Suprapubic skin (tissue), 4 donors: ENCODE measurements at regions not wholly inside any gene's neighbourhood (a gene's known extent, or its start where the extent isn't known, plus 50 kb on each side); places are given as distances from the start of the nearest gene placed in this dataset.
"Not testable (repeated sequence)": the region's sequence is repeated elsewhere in the genome, so short reads cannot be mapped to it uniquely, and the experiment has no call there.

ENCODE experiments used
- DNase-seq, 2 donors: peaks; one replicate each; pipeline ENCODE4 v3.0.0-alpha.2; 2019; ENCODE audit warnings: low spot score in 2 of 2
- H3K27ac ChIP-seq: fragments of 200-600 bp; sonication (generic); one replicate; pipeline ENCODE4 v1.5.1; 2019
- H3K27me3 ChIP-seq: fragments of 200-600 bp; sonication (generic); one replicate; pipeline ENCODE4 v1.5.1; 2019
- H3K36me3 ChIP-seq: fragments of 200-600 bp; sonication (generic); one replicate; pipeline ENCODE4 v1.5.1; 2019
- H3K4me1 ChIP-seq: fragments of 200-600 bp; sonication (generic); one replicate; pipeline ENCODE4 v1.5.1; 2019
- H3K4me3 ChIP-seq: fragments of 200-600 bp; sonication (generic); one replicate; pipeline ENCODE4 v1.5.1; 2019; ENCODE audit warnings: mild to moderate bottlenecking
- H3K9me3 ChIP-seq: fragments of 200-600 bp; sonication (generic); one replicate; pipeline ENCODE4 v1.5.1; 2019
- CTCF ChIP-seq, 2 donors: fragments of 200-600 bp in 1 of 2; fragments of 450-650 bp in 1 of 2; sonication (generic) in 1 of 2; IDR thresholded peaks; one replicate each; pipeline ENCODE4 v1.5.1; 2016 to 2019; ENCODE audit warnings: antibody characterized with exemption in 2 of 2, mild to moderate bottlenecking in 1 of 2, moderate library complexity in 1 of 2
- EP300 ChIP-seq: sonication (generic); formaldehyde crosslinking; IDR thresholded peaks from one replicate; pipeline ENCODE4 v1.6.1; 2017; ENCODE audit warnings: antibody characterized with exemption
- POLR2A ChIP-seq, 2 donors: fragments of 450-650 bp; IDR thresholded peaks; one replicate each; pipeline ENCODE4 v1.6.1; 2017; ENCODE audit warnings: antibody characterized with exemption in 2 of 2, mild to moderate bottlenecking in 2 of 2, moderate library complexity in 2 of 2
- POLR2AphosphoS5 ChIP-seq, 3 donors: sonication (generic); formaldehyde crosslinking; IDR thresholded peaks; one replicate each; pipeline ENCODE4 v1.6.1; 2017; ENCODE audit warnings: antibody characterized with exemption in 3 of 3
- WGBS: methylation state at CpG from one replicate; pipeline ENCODE4 v1.1.5; 2018; 5-methylcytosine and 5-hydroxymethylcytosine counted together

- TF ChIP-seq POLR2A (IDR thresholded peaks at IDR 0.05) (no peak), POLR2AphosphoS5 (IDR thresholded peaks at IDR 0.05) (no peak), CTCF (IDR thresholded peaks at IDR 0.05) (no peak), EP300 (no peak)
- no peaks in the 10 kb centered on the region for H3K27me3 ChIP-seq
- WGBS = 97% methylated on average over 9 of the region's 13 CpGs
- H3K9me3 ChIP-seq = no peaks in the 10 kb centered on the region
- no peak overlapping the region for H3K27ac ChIP-seq
- no peaks in the 10 kb centered on the region for H3K4me1 ChIP-seq
- no peak overlapping the region for H3K4me3 ChIP-seq
- no peaks in the 10 kb centered on the region for H3K36me3 ChIP-seq
- DNase-seq = no peak
Observed at GRCh38 chr13:83453300-83453699, 429.0 kb downstream of the SLITRK1 start.

- WGBS = 89% methylated on average over 22 of the region's 26 CpGs
- H3K4me1 ChIP-seq = no peaks in the 10 kb centered on the region
- no peaks in the 10 kb centered on the region for H3K27me3 ChIP-seq
- DNase-seq = no peak
- H3K4me3 ChIP-seq = no peak overlapping the region
- H3K36me3 ChIP-seq = no peaks in the 10 kb centered on the region
- H3K9me3 ChIP-seq = no peaks in the 10 kb centered on the region
- H3K27ac ChIP-seq = no peak overlapping the region
- no peak for TF ChIP-seq CTCF (IDR thresholded peaks at IDR 0.05)
- TF ChIP-seq POLR2A (IDR thresholded peaks at IDR 0.05) = no peak
- no peak for TF ChIP-seq EP300
- TF ChIP-seq POLR2AphosphoS5 (IDR thresholded peaks at IDR 0.05) = no peak
Observed at GRCh38 chr13:83452292-83452950, 429.9 kb downstream of the SLITRK1 start.

- H3K9me3 ChIP-seq = no peaks in the 10 kb centered on the region
- no peaks in the 10 kb centered on the region for H3K36me3 ChIP-seq
- no peak for DNase-seq
- TF ChIP-seq EP300 (no peak), POLR2AphosphoS5 (IDR thresholded peaks at IDR 0.05) (no peak), CTCF (IDR thresholded peaks at IDR 0.05) (no peak), POLR2A (IDR thresholded peaks at IDR 0.05) (no peak)
- H3K4me3 ChIP-seq = no peak overlapping the region
- H3K27me3 ChIP-seq = no peaks in the 10 kb centered on the region
- WGBS = 54% methylated on average over 2 of the region's 2 CpGs
- H3K4me1 ChIP-seq = no peaks in the 10 kb centered on the region
- H3K27ac ChIP-seq = no peak overlapping the region
Observed at GRCh38 chr13:83450591-83450990, 431.7 kb downstream of the SLITRK1 start.

GRCh38 chr13:83449668-83450395, 432.4 kb downstream of the SLITRK1 start:
- no peak for DNase-seq
- no peak for TF ChIP-seq CTCF (IDR thresholded peaks at IDR 0.05)
- TF ChIP-seq POLR2AphosphoS5 (IDR thresholded peaks at IDR 0.05) = no peak
- no peak for TF ChIP-seq POLR2A (IDR thresholded peaks at IDR 0.05)
- TF ChIP-seq EP300 = no peak
- 28% methylated on average over 3 of the region's 3 CpGs for WGBS

GRCh38 chr13:83440465-83440864, 441.8 kb downstream of the SLITRK1 start:
- Histone ChIP-seq H3K27ac (no peak overlapping the region), H3K4me3 (no peak overlapping the region), H3K4me1 (no peaks in the 10 kb centered on the region), H3K36me3 (no peaks in the 10 kb centered on the region), H3K27me3 (no peaks in the 10 kb centered on the region), H3K9me3 (no peaks in the 10 kb centered on the region)
- TF ChIP-seq POLR2A (IDR thresholded peaks at IDR 0.05) = no peak
- TF ChIP-seq CTCF (IDR thresholded peaks at IDR 0.05) = no peak
- no peak for TF ChIP-seq EP300
- DNase-seq = no peak
- 80% methylated on average over 1 of the region's 1 CpG for WGBS

More at GRCh38 chr13:83449668-83450395, 432.4 kb downstream of the SLITRK1 start:
- Histone ChIP-seq H3K4me3 (no peak overlapping the region), H3K4me1 (no peaks in the 10 kb centered on the region), H3K36me3 (no peaks in the 10 kb centered on the region), H3K9me3 (no peaks in the 10 kb centered on the region), H3K27ac (no peak overlapping the region), H3K27me3 (no peaks in the 10 kb centered on the region)

- H3K4me3 ChIP-seq, H3K9me3 ChIP-seq, H3K27ac ChIP-seq, DNase-seq, H3K27me3 ChIP-seq, H3K4me1 ChIP-seq, H3K36me3 ChIP-seq: not testable (repeated sequence)
- WGBS = 91% methylated on average over 12 of the region's 12 CpGs
Observed at GRCh38 chr13:83439464-83439863, 442.8 kb downstream of the SLITRK1 start.
